Activated CD8-positive, alpha-beta T cell treated with anti-CD3 and anti-CD28 coated beads for 36 hours (primary cell): ENCODE measurements at regions not wholly inside any gene's neighbourhood (a gene's known extent, or its start where the extent isn't known, plus 50 kb on each side); places are given as distances from the start of the nearest gene placed in this dataset.

Experiments
- ATAC-seq: fragments of 200-7000 bp; cut with Tn5 transposase; one replicate; pipeline ENCODE4 v1.10.0; 2021; ENCODE audit warnings: mild to moderate bottlenecking, moderate library complexity
- CTCF ChIA-PET: fragments of 350-600 bp; sonication (Branson Sonifier 250); formaldehyde crosslinking; loops from one replicate; lab custom pipeline; 2021; ENCODE audit warnings: antibody characterized with exemption; lab: Charles Lee
- POLR2A ChIA-PET: fragments of 350-600 bp; sonication (Branson Sonifier 250); formaldehyde crosslinking; loops from one replicate; lab custom pipeline; 2021; ENCODE audit warnings: antibody characterized with exemption; lab: Charles Lee
- DNase-seq: peaks from one replicate; pipeline ENCODE4 v3.0.0-alpha.2; 2020
- H3K27ac Mint-ChIP-seq: one replicate; pipeline ENCODE4 v1.8.0; 2021; ENCODE audit warnings: mild to moderate bottlenecking, mixed read lengths
- H3K27me3 Mint-ChIP-seq: one replicate; pipeline ENCODE4 v1.8.0; 2021; ENCODE audit warnings: mixed read lengths
- H3K36me3 Mint-ChIP-seq: one replicate; pipeline ENCODE4 v1.8.0; 2021; ENCODE audit warnings: low read depth, mixed read lengths
- H3K4me1 Mint-ChIP-seq: one replicate; pipeline ENCODE4 v1.8.0; 2021; ENCODE audit warnings: low read depth, mixed read lengths
- H3K4me3 Mint-ChIP-seq: one replicate; pipeline ENCODE4 v1.8.0; 2021; ENCODE audit warnings: mild to moderate bottlenecking, moderate library complexity, mixed read lengths
- H3K9me3 Mint-ChIP-seq: one replicate; pipeline ENCODE4 v1.8.0; 2021; ENCODE audit warnings: mixed read lengths
- CTCF ChIP-seq: fragments of 200-600 bp; IDR thresholded peaks from one replicate; pipeline ENCODE4 v1.8.0; 2022; ENCODE audit warnings: antibody characterized with exemption, mild to moderate bottlenecking
- intact Hi-C: fragments of 100-400 bp; cut with micrococcal nuclease; formaldehyde crosslinking; loops from one replicate; pipeline ENCODE4 v1.10.0; 2022

- intact Hi-C loops = no loop called here
Observed at GRCh38 chr4:181265370-181265769, 977.8 kb upstream of the TENM3 start.

GRCh38 chr4:181271116-181271640, 972.0 kb upstream of the TENM3 start:
- Mint-ChIP-seq H3K27ac (no peak overlapping the region), H3K36me3 (no peaks in the 10 kb centered on the region), H3K9me3 (peaks cover 1% of the 10 kb centered on the region), H3K4me3 (no peak overlapping the region), H3K27me3 (no peaks in the 10 kb centered on the region), H3K4me1 (no peaks in the 10 kb centered on the region)
- ChIA-PET POLR2A (no interaction called here), CTCF (interaction anchor here (1.2 kb wide), 1 partner anchor 10 kb away, joined by 3 read pairs; no protein-coding TSS in a partner anchor)
- intact Hi-C loops = no loop called here
- ATAC-seq (no peak), DNase-seq (no peak)
- TF ChIP-seq CTCF = no peak

More at GRCh38 chr4:181265370-181265769, 977.8 kb upstream of the TENM3 start:
- H3K36me3 Mint-ChIP-seq = no peaks in the 10 kb centered on the region
- DNase-seq (no peak), ATAC-seq (no peak)
- POLR2A ChIA-PET = no interaction called here
- H3K27ac Mint-ChIP-seq = no peak overlapping the region
- no peaks in the 10 kb centered on the region for H3K27me3 Mint-ChIP-seq
- no peaks in the 10 kb centered on the region for H3K4me1 Mint-ChIP-seq
- no peak overlapping the region for H3K4me3 Mint-ChIP-seq
- no peaks in the 10 kb centered on the region for H3K9me3 Mint-ChIP-seq
- CTCF ChIA-PET = no interaction called here
- no peak for TF ChIP-seq CTCF

GRCh38 chr4:181272422-181272821, 970.8 kb upstream of the TENM3 start:
- intact Hi-C loops = no loop called here
- no peak overlapping the region for H3K4me3 Mint-ChIP-seq
- H3K9me3 Mint-ChIP-seq = peaks cover 7% of the 10 kb centered on the region
- no peak overlapping the region for H3K27ac Mint-ChIP-seq
- H3K4me1 Mint-ChIP-seq = no peaks in the 10 kb centered on the region
- no peaks in the 10 kb centered on the region for H3K36me3 Mint-ChIP-seq
- CTCF ChIA-PET = interaction anchor here (0.8 kb wide), 1 partner anchor 959 kb away, joined by 3 read pairs; no protein-coding TSS in a partner anchor
- H3K27me3 Mint-ChIP-seq = no peaks in the 10 kb centered on the region
- no peak for TF ChIP-seq CTCF
- DNase-seq = no peak
- ATAC-seq = no peak
- POLR2A ChIA-PET = no interaction called here

- no peak for TF ChIP-seq CTCF
- Mint-ChIP-seq H3K4me3 (no peak overlapping the region), H3K27ac (no peak overlapping the region), H3K9me3 (peaks cover 7% of the 10 kb centered on the region), H3K4me1 (no peaks in the 10 kb centered on the region), H3K27me3 (no peaks in the 10 kb centered on the region), H3K36me3 (no peaks in the 10 kb centered on the region)
- ATAC-seq = no peak
- CTCF ChIA-PET = no interaction called here
- intact Hi-C loops = no loop called here
- POLR2A ChIA-PET = no interaction called here
- no peak for DNase-seq
Observed at GRCh38 chr4:181278941-181279340, 964.3 kb upstream of the TENM3 start.

GRCh38 chr4:181281451-181281850, 961.8 kb upstream of the TENM3 start:
- TF ChIP-seq CTCF = no peak
- no peaks in the 10 kb centered on the region for H3K4me1 Mint-ChIP-seq
- CTCF ChIA-PET = no interaction called here
- no peaks in the 10 kb centered on the region for H3K36me3 Mint-ChIP-seq
- DNase-seq (no peak), ATAC-seq (no peak)
- peaks cover 7% of the 10 kb centered on the region for H3K9me3 Mint-ChIP-seq
- intact Hi-C loops = no loop called here
- H3K27me3 Mint-ChIP-seq = no peaks in the 10 kb centered on the region
- H3K4me3 Mint-ChIP-seq = no peak overlapping the region
- no peak overlapping the region for H3K27ac Mint-ChIP-seq
- POLR2A ChIA-PET = no interaction called here
